ENCODE measurements at regions not wholly inside any gene's neighbourhood (a gene's known extent, or its start where the extent isn't known, plus 50 kb on each side); places are given as distances from the start of the nearest gene placed in this dataset.

- no peak for ATAC-seq
- Histone ChIP-seq H3K4me1 (peaks cover 8% of the 10 kb centered on the region; the same call in 1 of the 3 replicates), H3K4me2 (no peak overlapping the region), H3K9me3 (no peaks in the 10 kb centered on the region), H3K4me3 (no peak overlapping the region), H3K27ac (0 out of 6 replicates have a peak overlapping the region, but pooled peaks of 1 of the 2 experiments have one; percentile 23)
- TF ChIP-seq FOSB (CRISPR knock-in tag; IDR thresholded peaks at IDR 0.05) (no peak), RARB (CRISPR knock-in tag; IDR thresholded peaks at IDR 0.05) (no peak), EHMT2 (IDR thresholded peaks at IDR 0.05; ENCODE audit: low read depth) (no peak)
- POLR2A ChIA-PET, result no interaction called here
- CTCF ChIA-PET, result no interaction called here
- no peak for DNase-seq (ENCODE audit: low read depth in 1 of 2, low spot score in 1 of 2)
- no peak for FAIRE-seq
- WGBS (ENCODE audit: missing lambda C conversion rate), result 42% methylated on average over 2 of the region's 2 CpGs
Observed at GRCh38 chr6:112984899-112985298, 637.8 kb downstream of the RFPL4B start.

DNA sequence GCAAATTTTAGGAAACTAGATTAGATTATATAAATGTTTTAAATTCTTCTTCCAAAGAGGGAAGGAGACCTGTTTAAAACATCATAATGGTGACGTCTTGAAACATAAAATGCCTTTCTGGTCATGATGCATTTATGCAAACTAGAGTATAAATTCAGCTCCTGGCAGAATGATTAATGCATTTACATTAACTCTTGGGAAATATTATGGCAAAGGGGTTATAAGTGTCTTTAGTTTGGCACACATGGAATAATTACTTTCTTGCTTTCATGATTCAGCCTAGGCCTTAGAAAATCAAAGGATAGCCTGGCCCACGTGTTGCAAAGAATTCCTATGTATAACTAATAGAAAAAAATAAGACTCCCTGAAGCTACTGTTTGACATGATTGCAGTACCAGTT, 639.2 kb downstream of the RFPL4B start:
- TF ChIP-seq GATA3 (IDR thresholded peaks at IDR 0.05; ENCODE audit: borderline replicate concordance), result no peak
- TF ChIP-seq EHF (CRISPR knock-in tag; IDR thresholded peaks at IDR 0.05), result no peak
- no peak for TF ChIP-seq BHLHE40 (IDR thresholded peaks at IDR 0.05; ENCODE audit: low read depth, low read length)
- TF ChIP-seq ZC3H11A (IDR thresholded peaks at IDR 0.05), result no peak
- TF ChIP-seq PHF8 (IDR thresholded peaks at IDR 0.05; ENCODE audit: borderline replicate concordance, low read depth), result no peak
- TF ChIP-seq KDM1A (IDR thresholded peaks at IDR 0.05; ENCODE audit: low read depth), result no peak
- TF ChIP-seq RFX5 (IDR thresholded peaks at IDR 0.05), result no peak
- TF ChIP-seq HOXA7 (CRISPR knock-in tag; IDR thresholded peaks at IDR 0.05), result no peak
- no peak for TF ChIP-seq ZSCAN20 (CRISPR knock-in tag; IDR thresholded peaks at IDR 0.05)
- no peak for TF ChIP-seq MAFK (IDR thresholded peaks at IDR 0.05; ENCODE audit: partially characterized antibody)
- TF ChIP-seq TP53 (CRISPR knock-in tag; IDR thresholded peaks at IDR 0.05), result no peak
- TF ChIP-seq JUN (IDR thresholded peaks at IDR 0.05), result no peak
- TF ChIP-seq ELK1 (IDR thresholded peaks at IDR 0.05; ENCODE audit: low read depth, low read length), result no peak
- no peak for TF ChIP-seq ATOH8 (CRISPR knock-in tag; IDR thresholded peaks at IDR 0.05; ENCODE audit: low read depth)
- H3K4me2 ChIP-seq, result no peak overlapping the region
- H3K9me3 ChIP-seq, result no peaks in the 10 kb centered on the region
- POLR2A ChIA-PET, result no interaction called here
- no peak overlapping the region for H3K27ac ChIP-seq
- no peak overlapping the region for H3K4me3 ChIP-seq
- CTCF ChIA-PET, result no interaction called here
- 0 out of 3 replicates have a peak, but pooled peaks cover 5% of the 10 kb centered on the region for H3K4me1 ChIP-seq
- ATAC-seq (no peak), DNase-seq (ENCODE audit: low read depth in 1 of 2, low spot score in 1 of 2) (no peak), FAIRE-seq (no peak)
- 61% methylated on average over 2 of the region's 2 CpGs for WGBS (ENCODE audit: missing lambda C conversion rate)

DNA sequence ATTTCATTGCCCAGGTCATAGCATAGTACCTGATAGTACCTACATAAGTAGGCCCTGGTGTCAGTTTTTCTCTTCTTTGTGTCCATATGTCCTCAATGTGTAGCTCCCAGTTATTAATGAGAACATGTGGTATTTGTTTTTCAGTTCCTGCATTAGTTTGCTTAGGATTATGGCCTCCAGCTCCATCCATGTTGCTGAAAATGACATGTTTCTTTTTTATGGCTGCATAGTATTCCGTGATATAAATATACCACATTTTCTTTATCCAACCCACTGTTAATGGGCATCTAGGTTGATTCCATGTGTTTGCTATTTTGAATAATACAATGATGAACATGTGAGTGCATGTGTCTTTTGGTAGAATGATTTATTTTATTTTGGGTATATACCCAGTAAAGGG, 641.6 kb downstream of the RFPL4B start:
- FAIRE-seq (no peak), DNase-seq (ENCODE audit: low read depth in 1 of 2, low spot score in 1 of 2) (no peak), ATAC-seq (no peak)
- 0 out of 3 replicates have a peak, but pooled peaks cover 3% of the 10 kb centered on the region for H3K4me1 ChIP-seq
- no peak overlapping the region for H3K27ac ChIP-seq
- ChIA-PET POLR2A (no interaction called here), CTCF (interaction anchor here (0.7 kb wide), 1 partner anchor 212 kb away, joined by 3 read pairs; no protein-coding TSS in a partner anchor)
- no peak overlapping the region for H3K4me3 ChIP-seq
- 93% methylated on average over 1 of the region's 1 CpG for WGBS (ENCODE audit: missing lambda C conversion rate)
- no peaks in the 10 kb centered on the region for H3K9me3 ChIP-seq
- no peak overlapping the region for H3K4me2 ChIP-seq
- TF ChIP-seq GATA3 (IDR thresholded peaks at IDR 0.05; ENCODE audit: borderline replicate concordance), result no peak
- no peak for TF ChIP-seq SREBF2 (IDR thresholded peaks at IDR 0.05)
- TF ChIP-seq TFCP2L1 (CRISPR knock-in tag; IDR thresholded peaks at IDR 0.05), result no peak
- TF ChIP-seq MYC (IDR thresholded peaks at IDR 0.05; ENCODE audit: borderline replicate concordance, low read length), result no peak
- TF ChIP-seq CBX8 (IDR thresholded peaks at IDR 0.05), result no peak

DNA sequence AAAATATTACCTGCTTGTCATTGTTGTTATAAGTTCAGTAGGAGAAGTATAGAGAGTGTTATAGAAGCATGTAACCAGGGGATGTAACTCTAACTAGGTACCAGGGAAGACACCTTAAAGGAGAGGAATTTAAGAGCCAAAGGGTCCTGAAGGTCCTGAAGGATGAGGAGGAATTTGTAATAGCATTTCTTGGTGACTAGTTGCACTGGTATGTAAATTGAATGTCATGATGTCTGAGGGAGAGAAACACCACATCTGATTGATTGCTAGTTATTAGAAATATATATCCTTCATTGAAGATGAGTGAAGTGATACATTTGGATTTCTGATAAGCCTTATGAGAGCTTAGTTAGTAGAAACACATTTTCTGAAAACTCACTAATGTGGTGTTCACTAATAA, 643.8 kb downstream of the RFPL4B start:
- ChIA-PET CTCF (no interaction called here), POLR2A (no interaction called here)
- no peak overlapping the region for H3K4me3 ChIP-seq
- no peak overlapping the region for H3K27ac ChIP-seq
- no peaks in the 10 kb centered on the region for H3K4me1 ChIP-seq
- ATAC-seq (no peak), DNase-seq (ENCODE audit: low read depth in 1 of 2, low spot score in 1 of 2) (no peak), FAIRE-seq (no peak)
- no peaks in the 10 kb centered on the region for H3K9me3 ChIP-seq
- TF ChIP-seq BHLHE40 (IDR thresholded peaks at IDR 0.05; ENCODE audit: low read depth, low read length), result no peak
- TF ChIP-seq NPAS2 (CRISPR knock-in tag; IDR thresholded peaks at IDR 0.05; ENCODE audit: borderline replicate concordance), result no peak
- H3K4me2 ChIP-seq, result no peak overlapping the region

Data from A549 (cell line).